CD4-positive, alpha-beta T cell (primary cell): ENCODE measurements at regions not wholly inside any gene's neighbourhood (a gene's known extent, or its start where the extent isn't known, plus 50 kb on each side); places are given as distances from the start of the nearest gene placed in this dataset.

Experiments
- ATAC-seq: fragments of 200-7000 bp; cut with Tn5 transposase; one replicate; pipeline ENCODE4 v1.10.0; 2022; ENCODE audit warnings: mild to moderate bottlenecking; ENCODE audit not compliant: poor library complexity
- CTCF ChIA-PET: fragments of 350-600 bp; sonication (Branson Sonifier 250); formaldehyde crosslinking; loops from one replicate; lab custom pipeline; 2021; ENCODE audit warnings: antibody characterized with exemption, inconsistent platforms; lab: Charles Lee
- POLR2A ChIA-PET: fragments of 350-600 bp; sonication (Branson Sonifier 250); formaldehyde crosslinking; loops from one replicate; lab custom pipeline; 2021; ENCODE audit warnings: antibody characterized with exemption, inconsistent platforms; lab: Charles Lee
- DNase-seq, 14 experiments: peaks; one replicate each; pipeline ENCODE4 v3.0.0-alpha.2; 2013 to 2020; ENCODE audit warnings: mixed read lengths in 2 of 14
- H3K27ac ChIP-seq, 2 donors: one replicate each; pipeline versions ENCODE4 v1.5.1 to v1.7.0; 2013; ENCODE audit warnings: low read length in 2 of 2, low read depth in 1 of 2, mild to moderate bottlenecking in 1 of 2
- H3K27me3 ChIP-seq, 2 experiments: 1 replicate in 1 of 2; 2 replicates in 1 of 2; pipeline versions ENCODE4 v1.6.1 to v1.7.0; 2013; ENCODE audit warnings: low read length in 2 of 2, control low read depth in 1 of 2, mild to moderate bottlenecking in 1 of 2, moderate library complexity in 1 of 2; ENCODE audit not compliant: insufficient read depth in 2 of 2, control insufficient read depth in 1 of 2
- H3K36me3 ChIP-seq: one replicate; pipeline ENCODE4 v1.6.1; 2013; ENCODE audit warnings: low read length, control low read depth; ENCODE audit not compliant: insufficient read depth
- H3K4me1 ChIP-seq: one replicate; pipeline ENCODE4 v1.6.1; 2013; ENCODE audit warnings: low read length, control low read depth; ENCODE audit not compliant: insufficient read depth
- H3K4me3 ChIP-seq: one replicate; pipeline ENCODE4 v1.5.1; 2013; ENCODE audit warnings: mild to moderate bottlenecking, low read length, moderate library complexity
- H3K9me3 ChIP-seq, 2 experiments: 1 replicate in 1 of 2; 2 replicates in 1 of 2; pipeline versions ENCODE4 v1.6.1 to v1.7.0; 2013; ENCODE audit warnings: low read length in 2 of 2, mild to moderate bottlenecking in 2 of 2, control low read depth in 1 of 2, moderate library complexity in 1 of 2; ENCODE audit not compliant: control insufficient read depth in 1 of 2, insufficient read depth in 1 of 2
- H3K27ac Mint-ChIP-seq: one replicate; pipeline ENCODE4 v1.8.0; 2020; ENCODE audit warnings: mixed read lengths
- H3K27me3 Mint-ChIP-seq: one replicate; pipeline ENCODE4 v1.8.0; 2021; ENCODE audit warnings: mixed read lengths
- H3K36me3 Mint-ChIP-seq: one replicate; pipeline ENCODE4 v1.8.0; 2021; ENCODE audit warnings: low read depth, mixed read lengths
- H3K4me1 Mint-ChIP-seq: one replicate; pipeline ENCODE4 v1.8.0; 2021; ENCODE audit warnings: low read depth, mixed read lengths
- H3K4me3 Mint-ChIP-seq: one replicate; pipeline ENCODE4 v1.8.0; 2020; ENCODE audit warnings: mild to moderate bottlenecking, mixed read lengths
- H3K9me3 Mint-ChIP-seq: one replicate; pipeline ENCODE4 v1.8.0; 2020; ENCODE audit warnings: mixed read lengths
- intact Hi-C, 2 experiments: fragments of 100-400 bp; cut with DNase I in 1 of 2; cut with micrococcal nuclease in 1 of 2; formaldehyde crosslinking; loops; one replicate each; pipeline versions ENCODE4 v1.15.1 to v1.9.0; 2023 to 2025; cut with DNase I, micrococcal nuclease
- TF ChIP-seq, protein P1 (sequence below): fragments of 200-600 bp; IDR thresholded peaks from one replicate; pipeline ENCODE4 v1.8.0; 2022; ENCODE audit warnings: antibody characterized with exemption, mild to moderate bottlenecking

DNA sequence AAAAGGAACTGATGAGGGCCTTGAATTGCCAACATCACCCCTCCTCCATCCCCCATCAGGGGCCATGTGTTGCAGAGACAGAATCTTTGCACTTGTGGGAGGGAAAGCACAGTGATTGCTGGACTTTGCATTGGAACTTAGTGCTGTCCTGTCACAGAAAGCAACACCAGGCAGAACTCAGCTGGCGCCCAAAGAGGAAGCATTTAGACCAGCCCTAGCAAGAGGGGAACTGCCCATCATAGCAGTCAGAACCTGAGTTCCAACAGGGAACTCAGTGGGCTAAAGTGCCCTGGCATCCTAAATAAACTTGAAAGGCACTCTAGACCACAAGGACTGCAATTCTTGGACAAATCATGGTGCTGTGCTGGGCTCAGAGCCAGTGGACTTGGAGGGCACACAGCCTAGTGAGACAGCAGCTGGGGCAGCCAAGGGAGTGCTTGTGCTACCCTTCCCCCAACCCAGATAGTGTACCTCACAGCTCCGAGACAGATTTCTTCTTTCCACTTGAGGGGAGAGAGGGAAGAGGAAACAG lies 128.1 kb downstream of the ACTL7B start:
- Histone ChIP-seq H3K9me3 (peaks cover 0 to 6% of the 10 kb centered on the region in 2 experiments), H3K36me3 (no peaks in the 10 kb centered on the region), H3K27ac (no peak overlapping the region), H3K27me3 (no peaks in the 10 kb centered on the region), H3K4me1 (no peaks in the 10 kb centered on the region), H3K4me3 (no peak overlapping the region)
- TF ChIP-seq, protein P1, sequence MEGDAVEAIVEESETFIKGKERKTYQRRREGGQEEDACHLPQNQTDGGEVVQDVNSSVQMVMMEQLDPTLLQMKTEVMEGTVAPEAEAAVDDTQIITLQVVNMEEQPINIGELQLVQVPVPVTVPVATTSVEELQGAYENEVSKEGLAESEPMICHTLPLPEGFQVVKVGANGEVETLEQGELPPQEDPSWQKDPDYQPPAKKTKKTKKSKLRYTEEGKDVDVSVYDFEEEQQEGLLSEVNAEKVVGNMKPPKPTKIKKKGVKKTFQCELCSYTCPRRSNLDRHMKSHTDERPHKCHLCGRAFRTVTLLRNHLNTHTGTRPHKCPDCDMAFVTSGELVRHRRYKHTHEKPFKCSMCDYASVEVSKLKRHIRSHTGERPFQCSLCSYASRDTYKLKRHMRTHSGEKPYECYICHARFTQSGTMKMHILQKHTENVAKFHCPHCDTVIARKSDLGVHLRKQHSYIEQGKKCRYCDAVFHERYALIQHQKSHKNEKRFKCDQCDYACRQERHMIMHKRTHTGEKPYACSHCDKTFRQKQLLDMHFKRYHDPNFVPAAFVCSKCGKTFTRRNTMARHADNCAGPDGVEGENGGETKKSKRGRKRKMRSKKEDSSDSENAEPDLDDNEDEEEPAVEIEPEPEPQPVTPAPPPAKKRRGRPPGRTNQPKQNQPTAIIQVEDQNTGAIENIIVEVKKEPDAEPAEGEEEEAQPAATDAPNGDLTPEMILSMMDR = no peak
- intact Hi-C loops = no loop called here
- CTCF ChIA-PET = no interaction called here
- POLR2A ChIA-PET = no interaction called here
- H3K27me3 Mint-ChIP-seq = no peaks in the 10 kb centered on the region
- H3K4me1 Mint-ChIP-seq = no peaks in the 10 kb centered on the region
- no peak overlapping the region for H3K4me3 Mint-ChIP-seq
- H3K36me3 Mint-ChIP-seq = no peaks in the 10 kb centered on the region
- no peak overlapping the region for H3K27ac Mint-ChIP-seq
- peaks cover 10% of the 10 kb centered on the region for H3K9me3 Mint-ChIP-seq
- ATAC-seq (no peak), DNase-seq (no peak)

DNA sequence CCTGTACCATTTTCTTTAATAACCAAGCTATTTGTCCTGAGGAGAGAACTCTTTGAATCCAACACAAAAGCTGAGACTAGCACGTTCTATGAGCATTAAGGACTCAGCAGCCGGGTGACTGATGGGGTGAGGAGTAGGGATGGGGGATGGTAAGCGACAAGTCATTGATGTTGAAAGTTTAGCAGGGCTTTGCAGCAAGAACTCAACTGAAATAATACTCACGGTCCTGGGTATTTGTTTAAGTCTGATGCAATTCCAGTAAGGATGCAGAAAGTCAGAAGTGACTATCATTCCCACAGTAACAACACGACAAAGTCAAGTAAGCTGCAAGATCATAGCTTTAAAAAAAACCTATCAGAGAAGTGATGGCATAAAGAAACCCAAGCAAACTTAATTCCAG lies 131.1 kb downstream of the ACTL7B start:
- Mint-ChIP-seq H3K27ac (no peak overlapping the region), H3K9me3 (no peaks in the 10 kb centered on the region), H3K4me1 (no peaks in the 10 kb centered on the region), H3K27me3 (no peaks in the 10 kb centered on the region), H3K4me3 (no peak overlapping the region), H3K36me3 (no peaks in the 10 kb centered on the region)
- DNase-seq = no peak
- intact Hi-C loops = no loop called here
- TF ChIP-seq, protein P1 = no peak
- CTCF ChIA-PET = no interaction called here
- no peak for ATAC-seq
- H3K36me3 ChIP-seq = no peaks in the 10 kb centered on the region
- peaks cover 0 to 3% of the 10 kb centered on the region in 2 experiments for H3K9me3 ChIP-seq
- H3K27me3 ChIP-seq = no peaks in the 10 kb centered on the region
- POLR2A ChIA-PET = no interaction called here
- no peak overlapping the region for H3K4me3 ChIP-seq
- H3K27ac ChIP-seq = no peak overlapping the region
- no peaks in the 10 kb centered on the region for H3K4me1 ChIP-seq

DNA sequence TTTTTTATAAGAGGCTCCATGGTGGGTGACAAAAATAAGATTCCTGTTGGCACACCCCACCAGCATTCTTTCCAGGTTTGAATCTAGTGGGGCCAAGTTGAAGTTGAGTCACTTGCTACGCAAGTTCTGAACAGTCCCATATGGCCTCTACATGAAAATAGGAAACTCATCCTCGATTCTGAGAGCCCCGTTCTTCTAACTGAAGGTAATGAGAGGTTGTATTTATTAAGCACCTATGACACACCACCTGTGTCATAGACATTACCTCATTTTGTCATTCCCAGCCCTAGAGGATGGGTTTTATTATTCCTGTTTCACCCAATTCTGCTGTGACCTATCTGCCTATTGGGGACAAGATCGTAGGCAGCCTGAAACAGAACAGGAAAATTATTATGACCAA lies 131.7 kb downstream of the ACTL7B start:
- H3K4me1 ChIP-seq = no peaks in the 10 kb centered on the region
- ATAC-seq = no peak
- TF ChIP-seq, protein P1 = no peak
- H3K9me3 Mint-ChIP-seq = no peaks in the 10 kb centered on the region
- no peak overlapping the region for H3K27ac ChIP-seq
- H3K9me3 ChIP-seq = peaks cover 0 to 3% of the 10 kb centered on the region in 2 experiments
- H3K4me1 Mint-ChIP-seq = no peaks in the 10 kb centered on the region
- H3K36me3 ChIP-seq = no peaks in the 10 kb centered on the region
- no peaks in the 10 kb centered on the region for H3K27me3 Mint-ChIP-seq
- H3K4me3 Mint-ChIP-seq = no peak overlapping the region
- H3K36me3 Mint-ChIP-seq = no peaks in the 10 kb centered on the region
- no peak overlapping the region for H3K4me3 ChIP-seq
- H3K27ac Mint-ChIP-seq = no peak overlapping the region
- no peaks in the 10 kb centered on the region for H3K27me3 ChIP-seq
- intact Hi-C loops = no loop called here
- no peak for DNase-seq
- CTCF ChIA-PET = no interaction called here
- POLR2A ChIA-PET = no interaction called here
